Upper lobe of left lung (tissue), 6 donors: ENCODE measurements at regions not wholly inside any gene's neighbourhood (a gene's known extent, or its start where the extent isn't known, plus 50 kb on each side); places are given as distances from the start of the nearest gene placed in this dataset.
"Not testable (repeated sequence)": the region's sequence is repeated elsewhere in the genome, so short reads cannot be mapped to it uniquely, and the experiment has no call there.

Source experiments
- ATAC-seq, 2 donors: fragments of 200-7000 bp; cut with Tn5 transposase; one replicate each; pipeline ENCODE4 v1.9.1; 2022; ENCODE audit warnings: mild to moderate bottlenecking in 2 of 2, moderate library complexity in 2 of 2; ENCODE audit not compliant: low FRiP score in 2 of 2
- DNase-seq, 2 donors: peaks; one replicate each; pipeline ENCODE4 v3.0.0-alpha.2; 2019 to 2020
- H3K27ac ChIP-seq, 4 donors: fragments of 200-600 bp; sonication (generic); one replicate each; pipeline ENCODE4 v1.5.1; 2016 to 2019
- H3K27me3 ChIP-seq, 4 donors: fragments of 200-600 bp; sonication (generic); one replicate each; pipeline ENCODE4 v1.5.1; 2017 to 2019
- H3K36me3 ChIP-seq, 4 donors: fragments of 200-600 bp; sonication (generic); one replicate each; pipeline ENCODE4 v1.5.1; 2016 to 2019
- H3K4me1 ChIP-seq, 4 donors: fragments of 200-600 bp; sonication (generic); one replicate each; pipeline ENCODE4 v1.5.1; 2018 to 2019
- H3K4me3 ChIP-seq, 4 donors: fragments of 200-600 bp; sonication (generic); one replicate each; pipeline ENCODE4 v1.5.1; 2017 to 2019; ENCODE audit warnings: mild to moderate bottlenecking in 2 of 4, moderate library complexity in 1 of 4
- H3K9me3 ChIP-seq, 4 donors: fragments of 200-600 bp; sonication (generic); one replicate each; pipeline ENCODE4 v1.5.1; 2018 to 2019
- CTCF ChIP-seq, 6 experiments: fragments of 450-650 bp in 4 of 6; fragments of 200-600 bp in 2 of 6; sonication (generic) in 2 of 6; IDR thresholded peaks; one replicate each; pipeline ENCODE4 v1.5.1; 2016 to 2019; ENCODE audit warnings: antibody characterized with exemption in 6 of 6
- EP300 ChIP-seq, 4 donors: sonication (generic); formaldehyde crosslinking; IDR thresholded peaks; one replicate each; pipeline ENCODE4 v1.5.1; 2017; ENCODE audit warnings: antibody characterized with exemption in 4 of 4, control low read depth in 2 of 4
- POLR2A ChIP-seq, 4 donors: fragments of 450-650 bp; IDR thresholded peaks; one replicate each; pipeline ENCODE4 v1.5.1; 2016 to 2017; ENCODE audit warnings: antibody characterized with exemption in 4 of 4, mild to moderate bottlenecking in 2 of 4
- POLR2AphosphoS5 ChIP-seq, 2 donors: sonication (generic); formaldehyde crosslinking; IDR thresholded peaks; one replicate each; pipeline ENCODE4 v1.5.1; 2017; ENCODE audit warnings: antibody characterized with exemption in 2 of 2
- WGBS, 2 donors: methylation state at CpG; one replicate each; pipeline ENCODE4 v1.1.5; 2017 to 2018; 5-methylcytosine and 5-hydroxymethylcytosine counted together
- donor health status: DM: no; HTN: no; CAD: no; lungs with moderate emphysema.
- donor health status: DM: no; HTN: yes; CAD: no; lungs with severe emphysema.

GRCh38 chr1:79496129-79496528 is 489.6 kb upstream of the ADGRL4 start:
- DNase-seq: no peak
- Histone ChIP-seq H3K4me1 (no peaks in the 10 kb centered on the region), H3K27ac (no peak overlapping the region), H3K4me3 (no peak overlapping the region), H3K27me3 (no peaks in the 10 kb centered on the region), H3K36me3 (no peaks in the 10 kb centered on the region), H3K9me3 (no peaks in the 10 kb centered on the region)
- no peak for ATAC-seq
- 70 to 80% methylated on average over 2 of the region's 2 CpGs for WGBS, 2 donors
- TF ChIP-seq POLR2A (IDR thresholded peaks at IDR 0.05) (no peak), EP300 (IDR thresholded peaks at IDR 0.05) (no peak), POLR2AphosphoS5 (IDR thresholded peaks at IDR 0.05) (no peak), CTCF (IDR thresholded peaks at IDR 0.05) (no peak)

- H3K9me3 ChIP-seq, H3K4me3 ChIP-seq, H3K36me3 ChIP-seq, H3K4me1 ChIP-seq, H3K27ac ChIP-seq, H3K27me3 ChIP-seq, DNase-seq, ATAC-seq: not testable (repeated sequence)
- WGBS, 2 donors: 69 to 75% methylated on average over 3 to 4 of the region's 4 CpGs
These were observed 487.2 kb upstream of the ADGRL4 start for GRCh38 chr1:79493702-79494101.

GRCh38 chr1:79488572-79489121 is 482.1 kb upstream of the ADGRL4 start:
- ATAC-seq, DNase-seq, H3K4me1 ChIP-seq, H3K27me3 ChIP-seq, H3K36me3 ChIP-seq, H3K9me3 ChIP-seq, H3K27ac ChIP-seq, H3K4me3 ChIP-seq: not testable (repeated sequence)
- WGBS, 2 donors: 68 to 76% methylated on average over 4 of the region's 4 CpGs

GRCh38 chr1:79478728-79479373 is 472.3 kb upstream of the ADGRL4 start:
- WGBS, 2 donors: 79 to 83% methylated on average over 9 of the region's 9 CpGs
- DNase-seq (no peak), ATAC-seq (no peak)
- no peaks in the 10 kb centered on the region for H3K27me3 ChIP-seq
- TF ChIP-seq POLR2A (IDR thresholded peaks at IDR 0.05) (no peak), EP300 (IDR thresholded peaks at IDR 0.05) (no peak), CTCF (IDR thresholded peaks at IDR 0.05) (no peak), POLR2AphosphoS5 (IDR thresholded peaks at IDR 0.05) (no peak)
- no peak overlapping the region for H3K4me3 ChIP-seq
- H3K36me3 ChIP-seq: no peaks in the 10 kb centered on the region
- H3K9me3 ChIP-seq: no peaks in the 10 kb centered on the region
- H3K4me1 ChIP-seq: no peaks in the 10 kb centered on the region
- H3K27ac ChIP-seq: no peak overlapping the region

- no peaks in the 10 kb centered on the region for H3K36me3 ChIP-seq
- TF ChIP-seq CTCF (IDR thresholded peaks at IDR 0.05) (no peak), POLR2AphosphoS5 (IDR thresholded peaks at IDR 0.05) (no peak), EP300 (IDR thresholded peaks at IDR 0.05) (no peak), POLR2A (IDR thresholded peaks at IDR 0.05) (no peak)
- no peak overlapping the region for H3K27ac ChIP-seq
- ATAC-seq (peak in 1 of 2 donors; percentile 11), DNase-seq (peak in 1 of 2 donors; percentile 66)
- 92 to 96% methylated on average over 18 to 19 of the region's 19 CpGs for WGBS, 2 donors
- no peak overlapping the region for H3K4me3 ChIP-seq
- no peaks in the 10 kb centered on the region for H3K9me3 ChIP-seq
- no peaks in the 10 kb centered on the region for H3K27me3 ChIP-seq
- no peaks in the 10 kb centered on the region for H3K4me1 ChIP-seq
These were observed 471.6 kb upstream of the ADGRL4 start for GRCh38 chr1:79478160-79478559.

GRCh38 chr1:79472067-79472656 is 465.6 kb upstream of the ADGRL4 start:
- TF ChIP-seq CTCF (IDR thresholded peaks at IDR 0.05): no peak
- no peak for TF ChIP-seq POLR2AphosphoS5 (IDR thresholded peaks at IDR 0.05)
- no peak for TF ChIP-seq POLR2A (IDR thresholded peaks at IDR 0.05)
- TF ChIP-seq EP300 (IDR thresholded peaks at IDR 0.05): no peak
- no peak for DNase-seq
- Histone ChIP-seq H3K27ac (no peak overlapping the region), H3K4me3 (no peak overlapping the region), H3K4me1 (no peaks in the 10 kb centered on the region), H3K27me3 (no peaks in the 10 kb centered on the region), H3K9me3 (no peaks in the 10 kb centered on the region), H3K36me3 (no peaks in the 10 kb centered on the region)
- ATAC-seq: no peak
- 83% methylated on average over 4 of the region's 4 CpGs for WGBS, 2 donors
